OCI-LY1 (cell line): ENCODE measurements at regions not wholly inside any gene's neighbourhood (a gene's known extent, or its start where the extent isn't known, plus 50 kb on each side); places are given as distances from the start of the nearest gene placed in this dataset.

Experiments used
- H2AFZ ChIP-seq: fragments of 200-600 bp; sonication (generic), shearing (Covaris generic); 2 replicates; pipeline ENCODE4 v1.6.0; 2014; ENCODE audit warnings: antibody characterized with exemption, mild to moderate bottlenecking, low read length
- H3F3A ChIP-seq: fragments of 200-600 bp; sonication (generic), shearing (Covaris generic); 2 replicates; pipeline ENCODE4 v1.6.0; 2014; ENCODE audit warnings: mild to moderate bottlenecking, antibody characterized with exemption, low read length, moderate library complexity; ENCODE audit not compliant: insufficient read depth
- H3K27ac ChIP-seq: fragments of 200-600 bp; sonication (generic); 2 replicates; pipeline ENCODE4 v1.5.1; 2014; ENCODE audit warnings: low read length, mixed run types, mild to moderate bottlenecking, low read depth; ENCODE audit not compliant: poor library complexity, severe bottlenecking
- H3K27me3 ChIP-seq: fragments of 200-600 bp; sonication (generic); 2 replicates; pipeline ENCODE4 v1.6.0; 2014; ENCODE audit warnings: antibody characterized with exemption, mild to moderate bottlenecking, low read length, moderate library complexity; ENCODE audit not compliant: insufficient read depth
- H3K36me3 ChIP-seq: fragments of 200-600 bp; sonication (generic); 2 replicates; pipeline ENCODE4 v1.6.1; 2014; ENCODE audit warnings: mild to moderate bottlenecking, antibody characterized with exemption, low read length, moderate library complexity, mixed read lengths; ENCODE audit not compliant: insufficient read depth
- H3K4me1 ChIP-seq: fragments of 200-600 bp; sonication (generic); 2 replicates; pipeline ENCODE4 v1.5.1; 2014; ENCODE audit warnings: mild to moderate bottlenecking, low read length, moderate library complexity; ENCODE audit not compliant: insufficient read depth, severe bottlenecking
- H3K4me2 ChIP-seq: fragments of 200-600 bp; sonication (generic), shearing (Covaris generic); 2 replicates; pipeline ENCODE4 v1.6.1; 2014; ENCODE audit warnings: low read length
- H3K4me3 ChIP-seq: fragments of 200-600 bp; sonication (generic); 2 replicates; pipeline ENCODE4 v1.5.1; 2014; ENCODE audit warnings: low read length, low read depth, mild to moderate bottlenecking, mixed read lengths; ENCODE audit not compliant: poor library complexity, severe bottlenecking
- H3K79me2 ChIP-seq: fragments of 200-600 bp; shearing (Covaris generic); 2 replicates; pipeline ENCODE4 v1.6.1; 2016; ENCODE audit warnings: mixed run types, low read length, mixed read lengths; ENCODE audit not compliant: insufficient read depth
- H3K9ac ChIP-seq: fragments of 200-600 bp; sonication (generic), shearing (Covaris generic); 2 replicates; pipeline ENCODE4 v1.6.1; 2014; ENCODE audit warnings: mild to moderate bottlenecking, low read length, mixed read lengths
- H3K9me2 ChIP-seq: fragments of 200-600 bp; sonication (generic), shearing (Covaris generic); 2 replicates; pipeline ENCODE4 v1.6.1; 2014; ENCODE audit warnings: low read depth, mild to moderate bottlenecking, low read length, mixed read lengths
- H3K9me3 ChIP-seq: fragments of 200-600 bp; shearing (Covaris generic); 2 replicates; pipeline ENCODE4 v1.6.1; 2014; ENCODE audit warnings: low read length, mixed read lengths
- H4K20me1 ChIP-seq: fragments of 200-600 bp; sonication (generic), shearing (Covaris generic); 2 replicates; pipeline ENCODE4 v1.6.0; 2016; ENCODE audit warnings: mild to moderate bottlenecking, low read length; ENCODE audit not compliant: insufficient read depth
- EZH2 ChIP-seq: fragments of 200-600 bp; sonication (generic), shearing (Covaris generic); IDR thresholded peaks from 2 replicates; pipeline ENCODE4 v1.8.0; 2017; ENCODE audit warnings: borderline replicate concordance, mixed run types, mild to moderate bottlenecking, antibody characterized with exemption, low read length, moderate library complexity, mixed read lengths
- TF ChIP-seq, protein P1 (sequence below): fragments of 200-600 bp; sonication (generic), shearing (Covaris generic); IDR thresholded peaks from 2 replicates; pipeline ENCODE4 v1.5.1; 2017; ENCODE audit warnings: mild to moderate bottlenecking, antibody characterized with exemption, low read length, moderate library complexity, mixed read lengths

GRCh38 chr1:29646161-29646775, 409.9 kb downstream of the PTPRU start:
- Histone ChIP-seq H3K9ac (no peak overlapping the region), H2AFZ (no peak overlapping the region)

DNA sequence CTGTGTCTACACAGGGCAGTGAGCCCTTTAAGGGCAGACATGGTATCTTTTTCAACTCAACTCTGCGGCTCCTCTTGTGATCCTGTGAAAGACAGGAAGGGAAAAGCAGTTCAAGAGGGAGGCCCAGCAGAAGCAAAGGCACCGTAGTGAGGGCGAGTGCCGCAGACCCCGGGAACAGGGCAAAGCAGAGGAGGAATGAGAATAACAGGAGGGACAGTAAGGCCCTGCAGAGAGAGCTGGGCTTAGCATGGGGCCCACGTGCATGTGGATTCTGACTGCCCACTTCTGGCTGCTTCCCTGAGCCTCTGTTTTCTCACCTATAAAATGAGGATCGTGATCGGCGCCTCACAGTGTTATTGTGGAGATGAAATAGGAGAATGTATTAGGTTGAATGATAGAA, 409.3 kb downstream of the PTPRU start:
- no peak for TF ChIP-seq EZH2
- TF ChIP-seq, protein P1, sequence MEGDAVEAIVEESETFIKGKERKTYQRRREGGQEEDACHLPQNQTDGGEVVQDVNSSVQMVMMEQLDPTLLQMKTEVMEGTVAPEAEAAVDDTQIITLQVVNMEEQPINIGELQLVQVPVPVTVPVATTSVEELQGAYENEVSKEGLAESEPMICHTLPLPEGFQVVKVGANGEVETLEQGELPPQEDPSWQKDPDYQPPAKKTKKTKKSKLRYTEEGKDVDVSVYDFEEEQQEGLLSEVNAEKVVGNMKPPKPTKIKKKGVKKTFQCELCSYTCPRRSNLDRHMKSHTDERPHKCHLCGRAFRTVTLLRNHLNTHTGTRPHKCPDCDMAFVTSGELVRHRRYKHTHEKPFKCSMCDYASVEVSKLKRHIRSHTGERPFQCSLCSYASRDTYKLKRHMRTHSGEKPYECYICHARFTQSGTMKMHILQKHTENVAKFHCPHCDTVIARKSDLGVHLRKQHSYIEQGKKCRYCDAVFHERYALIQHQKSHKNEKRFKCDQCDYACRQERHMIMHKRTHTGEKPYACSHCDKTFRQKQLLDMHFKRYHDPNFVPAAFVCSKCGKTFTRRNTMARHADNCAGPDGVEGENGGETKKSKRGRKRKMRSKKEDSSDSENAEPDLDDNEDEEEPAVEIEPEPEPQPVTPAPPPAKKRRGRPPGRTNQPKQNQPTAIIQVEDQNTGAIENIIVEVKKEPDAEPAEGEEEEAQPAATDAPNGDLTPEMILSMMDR = no peak

More at GRCh38 chr1:29646161-29646775, 409.9 kb downstream of the PTPRU start:
- Histone ChIP-seq H3K79me2 (no peaks in the 10 kb centered on the region), H3K9me2 (no peaks in the 10 kb centered on the region), H3K9me3 (no peaks in the 10 kb centered on the region), H3K4me2 (no peak overlapping the region), H3K27me3 (no peaks in the 10 kb centered on the region), H3K36me3 (no peaks in the 10 kb centered on the region), H3F3A (no peaks in the 10 kb centered on the region), H3K4me3 (no peak overlapping the region), H3K4me1 (no peaks in the 10 kb centered on the region), H4K20me1 (no peaks in the 10 kb centered on the region), H3K27ac (no peak overlapping the region)
- no peak for TF ChIP-seq EZH2
- TF ChIP-seq, protein P1 = no peak

DNA sequence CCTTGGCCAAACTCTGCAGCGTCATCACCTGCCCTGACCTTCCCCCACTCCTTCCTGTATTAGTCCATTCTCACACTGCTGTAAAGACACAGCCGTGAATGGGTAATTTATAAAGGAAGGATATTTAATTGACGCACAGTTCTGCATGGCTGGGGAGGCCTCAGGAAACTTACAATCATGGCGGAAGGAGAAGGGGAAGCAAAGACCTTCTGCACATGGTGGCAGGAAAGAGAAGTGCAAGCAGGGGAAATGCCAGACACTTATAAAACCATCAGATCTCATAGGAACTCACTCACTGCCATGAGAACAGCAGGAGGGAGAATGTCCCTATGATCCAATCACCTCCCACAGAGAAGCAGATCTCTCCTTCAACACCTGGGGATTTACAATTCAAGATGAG, 408.5 kb downstream of the PTPRU start:
- Histone ChIP-seq H3K27ac (no peak overlapping the region), H3K9me3 (no peaks in the 10 kb centered on the region), H3K9ac (no peak overlapping the region), H3K27me3 (no peaks in the 10 kb centered on the region), H4K20me1 (no peaks in the 10 kb centered on the region), H3K36me3 (no peaks in the 10 kb centered on the region), H2AFZ (no peak overlapping the region), H3K4me2 (no peak overlapping the region), H3K79me2 (no peaks in the 10 kb centered on the region), H3K4me1 (no peaks in the 10 kb centered on the region), H3F3A (no peaks in the 10 kb centered on the region), H3K9me2 (no peaks in the 10 kb centered on the region), H3K4me3 (no peak overlapping the region)
- TF ChIP-seq EZH2 = no peak
- TF ChIP-seq, protein P1 = no peak

More for the DNA sequence above, 409.3 kb downstream of the PTPRU start:
- Histone ChIP-seq H3K27me3 (no peaks in the 10 kb centered on the region), H3K4me1 (no peaks in the 10 kb centered on the region), H4K20me1 (no peaks in the 10 kb centered on the region), H3K9me2 (no peaks in the 10 kb centered on the region), H3K27ac (no peak overlapping the region), H3K4me3 (no peak overlapping the region), H2AFZ (no peak overlapping the region), H3K9ac (no peak overlapping the region), H3F3A (no peaks in the 10 kb centered on the region), H3K79me2 (no peaks in the 10 kb centered on the region), H3K36me3 (no peaks in the 10 kb centered on the region), H3K9me3 (no peaks in the 10 kb centered on the region), H3K4me2 (no peak overlapping the region)
